ENCODE measurements at regions not wholly inside any gene's neighbourhood (a gene's known extent, or its start where the extent isn't known, plus 50 kb on each side); places are given as distances from the start of the nearest gene placed in this dataset.

GRCh38 chr3:70748593-70748992 is 436.2 kb upstream of the MDFIC2 start:
- no peak for TF ChIP-seq CTCF (conservative IDR thresholded peaks at IDR 0.05)
- Mint-ChIP-seq H3K27me3 (no peaks in the 10 kb centered on the region), H3K9me3 (no peaks in the 10 kb centered on the region), H3K4me1 (ENCODE audit: unreplicated experiment) (peaks cover 4% of the 10 kb centered on the region), H3K36me3 (no peaks in the 10 kb centered on the region), H3K4me3 (no peak overlapping the region), H3K27ac (no peak overlapping the region)
- DNase-seq (ENCODE audit: extremely low spot score, unreplicated experiment) = no peak

GRCh38 chr3:70747847-70748246 is 435.4 kb upstream of the MDFIC2 start:
- DNase-seq (ENCODE audit: extremely low spot score, unreplicated experiment) = no peak
- H3K36me3 Mint-ChIP-seq = no peaks in the 10 kb centered on the region
- TF ChIP-seq CTCF (conservative IDR thresholded peaks at IDR 0.05) = no peak
- peaks cover 4% of the 10 kb centered on the region for H3K4me1 Mint-ChIP-seq (ENCODE audit: unreplicated experiment)
- no peaks in the 10 kb centered on the region for H3K27me3 Mint-ChIP-seq
- H3K27ac Mint-ChIP-seq = no peak overlapping the region
- no peaks in the 10 kb centered on the region for H3K9me3 Mint-ChIP-seq
- no peak overlapping the region for H3K4me3 Mint-ChIP-seq

- peaks cover 4% of the 10 kb centered on the region for H3K4me1 Mint-ChIP-seq (ENCODE audit: unreplicated experiment)
- H3K27ac Mint-ChIP-seq = no peak overlapping the region
- H3K9me3 Mint-ChIP-seq = peaks cover 5% of the 10 kb centered on the region
- H3K27me3 Mint-ChIP-seq = no peaks in the 10 kb centered on the region
- DNase-seq (ENCODE audit: extremely low spot score, unreplicated experiment) = no peak
- H3K36me3 Mint-ChIP-seq = no peaks in the 10 kb centered on the region
- H3K4me3 Mint-ChIP-seq = no peak overlapping the region
- TF ChIP-seq CTCF (conservative IDR thresholded peaks at IDR 0.05) = no peak
These were observed 432.1 kb upstream of the MDFIC2 start for GRCh38 chr3:70744536-70744935.

GRCh38 chr3:70743754-70744153 is 431.3 kb upstream of the MDFIC2 start:
- TF ChIP-seq CTCF (conservative IDR thresholded peaks at IDR 0.05) = no peak
- Mint-ChIP-seq H3K9me3 (peaks cover 5% of the 10 kb centered on the region), H3K4me1 (ENCODE audit: unreplicated experiment) (peaks cover 4% of the 10 kb centered on the region)

GRCh38 chr3:70742081-70742480 is 429.6 kb upstream of the MDFIC2 start:
- Mint-ChIP-seq H3K27me3 (no peaks in the 10 kb centered on the region), H3K4me3 (no peak overlapping the region), H3K27ac (no peak overlapping the region)

More at GRCh38 chr3:70743754-70744153, 431.3 kb upstream of the MDFIC2 start:
- no peak for DNase-seq (ENCODE audit: extremely low spot score, unreplicated experiment)
- Mint-ChIP-seq H3K4me3 (no peak overlapping the region), H3K27me3 (no peaks in the 10 kb centered on the region), H3K36me3 (no peaks in the 10 kb centered on the region), H3K27ac (no peak overlapping the region)

More at GRCh38 chr3:70742081-70742480, 429.6 kb upstream of the MDFIC2 start:
- H3K36me3 Mint-ChIP-seq = no peaks in the 10 kb centered on the region
- peaks cover 10% of the 10 kb centered on the region for H3K4me1 Mint-ChIP-seq (ENCODE audit: unreplicated experiment)
- no peak for DNase-seq (ENCODE audit: extremely low spot score, unreplicated experiment)
- peaks cover 5% of the 10 kb centered on the region for H3K9me3 Mint-ChIP-seq
- TF ChIP-seq CTCF (conservative IDR thresholded peaks at IDR 0.05) = no peak
